Kidney (tissue), 13 donors: ENCODE measurements at regions not wholly inside any gene's neighbourhood (a gene's known extent, or its start where the extent isn't known, plus 50 kb on each side); places are given as distances from the start of the nearest gene placed in this dataset.
"Not testable (repeated sequence)": the region's sequence is repeated elsewhere in the genome, so short reads cannot be mapped to it uniquely, and the experiment has no call there.

ENCODE experiments used
- DNase-seq, 5 donors: peaks; one replicate each; pipeline ENCODE4 v3.0.0-alpha.2; 2013 to 2020
- FAIRE-seq: peaks from 2 replicates; lab custom pipeline; 2012; peaks lifted over from hg19 to GRCh38; lab: Jason Lieb, UNC
- H3K27ac ChIP-seq, 2 donors: one replicate each; pipeline ENCODE4 v1.7.0; 2013; ENCODE audit warnings: low read depth in 2 of 2, low read length in 2 of 2, inconsistent platforms in 1 of 2
- H3K27me3 ChIP-seq: one replicate; pipeline ENCODE4 v1.7.1; 2013; ENCODE audit warnings: low read length, inconsistent platforms; ENCODE audit not compliant: control insufficient read depth, insufficient read depth
- H3K36me3 ChIP-seq, 3 donors: one replicate each; pipeline versions ENCODE4 v1.7.0 to v1.7.1; 2013; ENCODE audit warnings: low read length in 3 of 3, control low read depth in 1 of 3, inconsistent platforms in 1 of 3; ENCODE audit not compliant: insufficient read depth in 3 of 3, control insufficient read depth in 2 of 3
- H3K4me1 ChIP-seq, 3 donors: one replicate each; pipeline versions ENCODE4 v1.7.0 to v1.7.1; 2013; ENCODE audit warnings: low read length in 3 of 3, inconsistent platforms in 1 of 3, low read depth in 1 of 3; ENCODE audit not compliant: control insufficient read depth in 2 of 3, insufficient read depth in 2 of 3
- H3K4me3 ChIP-seq, 3 donors: one replicate each; pipeline versions ENCODE4 v1.7.0 to v1.8.1; 2013; ENCODE audit warnings: low read length in 3 of 3, control low read depth in 1 of 3, inconsistent platforms in 1 of 3
- H3K9ac ChIP-seq, 3 donors: one replicate each; pipeline versions ENCODE4 v1.7.0 to v1.7.1; 2013; ENCODE audit warnings: low read length in 3 of 3, control low read depth in 1 of 3, inconsistent platforms in 1 of 3
- H3K9me3 ChIP-seq, 3 donors: one replicate each; pipeline versions ENCODE4 v1.7.0 to v1.7.1; 2013; ENCODE audit warnings: low read length in 3 of 3, control low read depth in 1 of 3, inconsistent platforms in 1 of 3; ENCODE audit not compliant: control insufficient read depth in 2 of 3, insufficient read depth in 1 of 3
- CTCF ChIP-seq: IDR thresholded peaks from 3 replicates; pipeline ENCODE4 v1.5.1; 2012; ENCODE audit warnings: mild to moderate bottlenecking, moderate library complexity, borderline replicate concordance; ENCODE audit not compliant: insufficient read depth; ENCODE audit errors: extremely low read depth
- intact Hi-C: fragments of 100-400 bp; cut with DNase I; formaldehyde crosslinking; loops from one replicate; pipeline ENCODE4 v1.11.1; 2022
- donor health status: control.
- donor health status: control.
- donor health status: control.
- donor health status: control.
- donor health status: control.
- donor health status: DM: yes; HTN: yes; CAD: no.
- donor health status: Normal renal cell carcinoma (clear cell type).

GRCh38 chr5:176754376-176754973, 55.9 kb upstream of the UNC5A start:
- peaks cover 0 to 6% (median 4%) of the 10 kb centered on the region in 3 donors for H3K9me3 ChIP-seq
- FAIRE-seq: no peak

GRCh38 chr5:176755593-176755992, 54.8 kb upstream of the UNC5A start:
- H3K27me3 ChIP-seq, H3K9ac ChIP-seq, H3K4me3 ChIP-seq, DNase-seq, H3K9me3 ChIP-seq, H3K4me1 ChIP-seq, FAIRE-seq, intact Hi-C loops, H3K27ac ChIP-seq, H3K36me3 ChIP-seq: not testable (repeated sequence)

More at GRCh38 chr5:176754376-176754973, 55.9 kb upstream of the UNC5A start:
- no peak for DNase-seq
- Histone ChIP-seq H3K27me3 (no peaks in the 10 kb centered on the region), H3K36me3 (no peaks in the 10 kb centered on the region), H3K27ac (no peak overlapping the region), H3K9ac (no peak overlapping the region), H3K4me3 (no peak overlapping the region), H3K4me1 (no peaks in the 10 kb centered on the region)
- no peak for TF ChIP-seq CTCF
- intact Hi-C loops: no loop called here

- H3K4me3 ChIP-seq, H3K27ac ChIP-seq, DNase-seq, H3K9me3 ChIP-seq, H3K4me1 ChIP-seq, H3K36me3 ChIP-seq, FAIRE-seq, H3K27me3 ChIP-seq, H3K9ac ChIP-seq, intact Hi-C loops: not testable (repeated sequence)
Measured at GRCh38 chr5:176757569-176757968, 52.8 kb upstream of the UNC5A start.
